Muscle of leg (tissue), 3 donors: ENCODE measurements at regions not wholly inside any gene's neighbourhood (a gene's known extent, or its start where the extent isn't known, plus 50 kb on each side); places are given as distances from the start of the nearest gene placed in this dataset.

Experiments
- DNase-seq: peaks from one replicate; pipeline ENCODE4 v3.0.0; 2013
- H3K27ac ChIP-seq: one replicate; pipeline ENCODE4 v1.5.1; 2013; ENCODE audit warnings: mild to moderate bottlenecking, low read length, control low read depth
- H3K27me3 ChIP-seq: one replicate; pipeline ENCODE4 v1.6.1; 2013; ENCODE audit warnings: low read length; ENCODE audit not compliant: control insufficient read depth, insufficient read depth
- H3K36me3 ChIP-seq: one replicate; pipeline ENCODE4 v1.6.1; 2013; ENCODE audit warnings: low read length; ENCODE audit not compliant: control insufficient read depth, insufficient read depth
- H3K4me1 ChIP-seq: one replicate; pipeline ENCODE4 v1.6.1; 2013; ENCODE audit warnings: low read length; ENCODE audit not compliant: control insufficient read depth, insufficient read depth
- H3K4me3 ChIP-seq: one replicate; pipeline ENCODE4 v1.5.1; 2013; ENCODE audit warnings: low read length, control low read depth
- H3K9me3 ChIP-seq: replicated peaks from 2 replicates; pipeline ENCODE4 v1.6.1; 2013; ENCODE audit warnings: low read depth, low read length; ENCODE audit not compliant: control insufficient read depth
- WGBS: methylation state at CpG from one replicate; pipeline ENCODE4 v1.1.5; 2013; ENCODE audit warnings: missing lambda C conversion rate; ENCODE audit not compliant: insufficient coverage; 5-methylcytosine and 5-hydroxymethylcytosine counted together

- Histone ChIP-seq H3K9me3 (no peaks in the 10 kb centered on the region), H3K27ac (no peak overlapping the region), H3K4me3 (no peak overlapping the region), H3K4me1 (no peaks in the 10 kb centered on the region), H3K27me3 (no peaks in the 10 kb centered on the region), H3K36me3 (no peaks in the 10 kb centered on the region)
- no peak for DNase-seq
- WGBS = 63% methylated on average over 1 of the region's 1 CpG
Measured at GRCh38 chr2:117222809-117223208, 591.7 kb upstream of the DDX18 start.

DNA sequence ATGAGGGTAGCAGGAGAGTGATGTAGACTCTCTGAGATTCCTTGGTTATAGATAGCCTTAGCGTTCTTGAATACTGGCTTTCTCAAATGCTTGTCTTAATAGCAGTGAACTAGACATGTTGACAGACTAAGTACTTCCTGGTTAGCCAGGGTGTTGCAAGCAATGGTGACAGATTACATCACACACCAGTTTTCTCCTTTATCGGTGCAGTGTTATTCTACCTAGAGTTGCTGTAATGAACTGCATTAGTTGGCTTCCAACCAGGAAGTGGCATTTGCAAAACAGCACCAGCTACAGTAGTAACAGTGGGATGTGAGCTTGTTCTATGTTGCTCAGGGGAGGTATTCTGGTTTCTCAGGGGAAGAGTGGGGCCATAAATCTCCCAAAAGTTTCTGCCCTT lies 582.2 kb upstream of the DDX18 start:
- H3K9me3 ChIP-seq = peaks cover 14% of the 10 kb centered on the region
- WGBS = no CpG with 5 or more reads among the region's 2 CpGs
- no peaks in the 10 kb centered on the region for H3K36me3 ChIP-seq
- no peak overlapping the region for H3K4me3 ChIP-seq
- no peaks in the 10 kb centered on the region for H3K4me1 ChIP-seq
- H3K27me3 ChIP-seq = no peaks in the 10 kb centered on the region
- no peak overlapping the region for H3K27ac ChIP-seq
- DNase-seq = no peak

- H3K4me1 ChIP-seq = no peaks in the 10 kb centered on the region
- no peaks in the 10 kb centered on the region for H3K27me3 ChIP-seq
- DNase-seq = no peak
- 12% methylated on average over 2 of the region's 6 CpGs for WGBS
- no peaks in the 10 kb centered on the region for H3K9me3 ChIP-seq
- H3K4me3 ChIP-seq = no peak overlapping the region
- no peaks in the 10 kb centered on the region for H3K36me3 ChIP-seq
- H3K27ac ChIP-seq = no peak overlapping the region
Measured at GRCh38 chr2:117257362-117257761, 557.1 kb upstream of the DDX18 start.

DNA sequence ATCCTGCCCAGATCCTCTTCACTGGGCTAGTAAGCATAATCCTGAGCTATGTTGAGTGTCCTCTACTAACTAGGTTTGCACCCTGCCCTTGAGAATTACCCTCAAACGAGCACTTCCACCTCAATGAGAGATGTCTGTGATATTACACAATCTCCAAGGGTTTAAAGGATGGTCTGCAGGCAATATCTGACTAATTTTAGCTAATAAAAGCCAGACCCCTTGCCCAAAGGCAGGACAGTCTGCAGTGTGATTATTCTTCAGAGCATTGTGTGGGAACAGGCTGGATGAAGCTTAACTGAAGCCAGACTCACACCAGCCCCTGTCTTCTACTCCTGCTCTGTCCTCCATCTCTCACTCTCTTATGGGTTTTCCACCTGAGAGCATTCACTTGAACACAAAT lies 544.9 kb upstream of the DDX18 start:
- H3K4me3 ChIP-seq = no peak overlapping the region
- no peaks in the 10 kb centered on the region for H3K4me1 ChIP-seq
- H3K27me3 ChIP-seq = no peaks in the 10 kb centered on the region
- no peaks in the 10 kb centered on the region for H3K36me3 ChIP-seq
- no peak for DNase-seq
- H3K27ac ChIP-seq = no peak overlapping the region
- WGBS = no CpG with 5 or more reads among the region's 1 CpG
- H3K9me3 ChIP-seq = peaks cover 6% of the 10 kb centered on the region

GRCh38 chr2:117271631-117272030 lies 542.9 kb upstream of the DDX18 start:
- Histone ChIP-seq H3K9me3 (no peaks in the 10 kb centered on the region), H3K4me1 (no peaks in the 10 kb centered on the region), H3K27me3 (no peaks in the 10 kb centered on the region), H3K4me3 (no peak overlapping the region), H3K27ac (no peak overlapping the region), H3K36me3 (no peaks in the 10 kb centered on the region)
- no peak for DNase-seq
- no CpG with 5 or more reads among the region's 1 CpG for WGBS

DNA sequence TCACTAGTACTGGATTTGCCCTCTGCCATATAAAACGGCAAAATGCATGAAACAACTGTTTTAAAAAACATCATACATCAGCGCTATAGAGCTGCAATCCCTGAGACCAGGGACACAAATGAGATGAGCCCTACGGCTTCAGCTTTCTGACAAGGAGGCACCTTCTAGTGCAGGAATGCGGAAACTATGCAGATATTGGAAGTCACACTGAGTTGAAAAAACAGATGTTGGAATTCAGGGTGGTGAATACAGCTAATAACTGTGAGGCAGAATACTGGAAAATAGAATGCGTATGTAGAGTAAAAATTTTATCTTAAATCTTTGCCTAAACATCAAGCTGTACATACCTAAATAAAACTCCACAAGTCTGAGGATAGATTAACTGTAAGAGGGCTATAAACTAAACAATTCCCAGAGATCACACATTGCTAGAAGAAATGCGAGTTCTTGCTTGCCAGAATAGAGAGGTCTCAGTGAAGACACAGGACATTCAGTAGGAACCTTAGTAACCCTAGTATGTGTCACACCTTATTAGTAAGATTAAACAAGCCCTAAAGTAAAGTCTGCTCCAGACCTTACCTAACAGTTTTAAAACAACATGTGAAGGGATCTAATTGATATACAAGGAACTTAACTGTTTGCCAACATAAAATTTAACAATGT lies 541.4 kb upstream of the DDX18 start:
- Histone ChIP-seq H3K4me1 (no peaks in the 10 kb centered on the region), H3K27ac (no peak overlapping the region), H3K27me3 (no peaks in the 10 kb centered on the region), H3K4me3 (no peak overlapping the region), H3K9me3 (no peaks in the 10 kb centered on the region), H3K36me3 (no peaks in the 10 kb centered on the region)
- 12% methylated on average over 3 of the region's 6 CpGs for WGBS
- peak; percentile 41 for DNase-seq

- Histone ChIP-seq H3K27me3 (no peaks in the 10 kb centered on the region), H3K9me3 (no peaks in the 10 kb centered on the region), H3K4me1 (no peaks in the 10 kb centered on the region), H3K36me3 (no peaks in the 10 kb centered on the region), H3K27ac (no peak overlapping the region), H3K4me3 (no peak overlapping the region)
- no peak for DNase-seq
- 83% methylated on average over 1 of the region's 1 CpG for WGBS
Measured at GRCh38 chr2:117293012-117293411, 521.5 kb upstream of the DDX18 start.

DNA sequence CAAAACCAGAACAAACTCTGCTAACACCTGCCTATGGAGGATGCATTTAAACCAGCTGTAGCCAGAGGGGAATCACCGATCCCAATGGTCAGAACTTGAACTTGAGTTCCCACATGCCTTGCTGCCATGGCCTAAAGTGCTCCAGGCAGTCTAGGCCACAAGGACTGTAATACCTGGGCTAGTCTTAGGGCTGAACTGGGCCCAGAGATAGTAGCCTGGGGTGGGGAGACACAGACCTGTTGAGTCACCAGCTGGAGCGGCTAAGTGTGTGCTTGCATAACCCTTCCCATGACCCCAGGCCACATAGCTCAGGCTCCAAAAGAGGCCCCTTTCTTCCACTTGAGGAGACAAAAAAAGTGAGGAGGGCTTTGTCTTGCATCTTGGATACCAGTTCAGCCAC lies 515.0 kb upstream of the DDX18 start:
- Histone ChIP-seq H3K36me3 (no peaks in the 10 kb centered on the region), H3K9me3 (peaks cover 2% of the 10 kb centered on the region), H3K4me1 (no peaks in the 10 kb centered on the region), H3K27me3 (no peaks in the 10 kb centered on the region), H3K27ac (no peak overlapping the region), H3K4me3 (no peak overlapping the region)
- DNase-seq = no peak
- 73% methylated on average over 1 of the region's 2 CpGs for WGBS

GRCh38 chr2:117308861-117309770 lies 505.4 kb upstream of the DDX18 start:
- H3K27ac ChIP-seq = no peak overlapping the region
- no peaks in the 10 kb centered on the region for H3K4me1 ChIP-seq
- WGBS = 92% methylated on average over 3 of the region's 7 CpGs
- H3K27me3 ChIP-seq = no peaks in the 10 kb centered on the region
- DNase-seq = no peak
- H3K36me3 ChIP-seq = no peaks in the 10 kb centered on the region
- H3K4me3 ChIP-seq = no peak overlapping the region
- H3K9me3 ChIP-seq = no peaks in the 10 kb centered on the region

DNA sequence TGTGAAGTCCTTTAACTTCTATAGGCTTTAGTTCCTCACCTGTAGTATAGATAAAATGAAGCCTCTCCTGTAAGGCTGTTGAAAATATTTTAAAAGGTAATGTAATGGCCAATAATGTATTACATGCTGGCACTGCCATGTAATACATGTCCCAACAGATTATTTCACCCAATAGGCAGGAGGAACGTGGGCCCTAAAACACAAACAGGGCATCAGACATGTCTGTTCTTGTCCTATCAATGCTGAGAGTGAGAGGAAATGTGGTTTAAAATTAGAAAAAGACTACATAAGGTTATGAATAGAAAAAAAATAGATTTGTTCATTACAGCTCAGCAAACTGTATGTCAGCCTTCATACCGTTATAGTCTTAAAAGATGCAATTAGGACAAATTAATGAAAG lies 492.7 kb upstream of the DDX18 start:
- no peaks in the 10 kb centered on the region for H3K36me3 ChIP-seq
- H3K9me3 ChIP-seq = no peaks in the 10 kb centered on the region
- no CpG with 5 or more reads among the region's 2 CpGs for WGBS
- no peak for DNase-seq
- H3K27me3 ChIP-seq = no peaks in the 10 kb centered on the region
- H3K27ac ChIP-seq = no peak overlapping the region
- H3K4me3 ChIP-seq = no peak overlapping the region
- H3K4me1 ChIP-seq = no peaks in the 10 kb centered on the region
